HCT116 (cell line): ENCODE measurements at regions not wholly inside any gene's neighbourhood (a gene's known extent, or its start where the extent isn't known, plus 50 kb on each side); places are given as distances from the start of the nearest gene placed in this dataset.

ENCODE experiments used
- ATAC-seq: fragments of 200-7000 bp; cut with Tn5 transposase; 2 replicates; pipeline ENCODE4 v1.9.1; 2020; ENCODE audit warnings: mild to moderate bottlenecking, moderate library complexity
- BruUV-seq: library from RNA; stranded (reverse); fragments of 400-500 nt; replicated peaks from 2 replicates; lab custom pipeline; 2021; lab: Mats Ljungman, UMichigan
- CTCF ChIA-PET: fragments of 300-600 bp; sonication (Branson Sonifier 250); formaldehyde crosslinking; loops from one replicate; lab custom pipeline; 2021; ENCODE audit warnings: antibody characterized with exemption; lab: Charles Lee
- POLR2A ChIA-PET: fragments of 300-600, 350-600 bp; sonication (Branson Sonifier 250); formaldehyde crosslinking; loops from one replicate; lab custom pipeline; 2021; ENCODE audit warnings: antibody characterized with exemption; lab: Charles Lee
- RAD21 ChIA-PET, 2 experiments: fragments of 300-600 bp; sonication (Branson Sonifier 250); formaldehyde crosslinking; loops; one replicate each; lab custom pipeline; 2023; ENCODE audit warnings: low total read pairs in 2 of 2; ENCODE audit not compliant: uncharacterized antibody in 2 of 2, unreplicated experiment in 2 of 2, low non-redundant PET in 1 of 2; lab: Charles Lee
- DNase-seq: peaks from one replicate; pipeline ENCODE4 v3.0.0-alpha.2; 2010; ENCODE audit warnings: low read depth, low spot score
- H2AFZ ChIP-seq: fragments of 200-600 bp; shearing (Covaris generic), sonication (generic); 2 replicates; pipeline ENCODE4 v1.6.1; 2017; ENCODE audit warnings: low read depth, mixed run types, mixed read lengths, antibody characterized with exemption, low read length; ENCODE audit not compliant: poor library complexity, severe bottlenecking
- H3K27ac ChIP-seq: 2 replicates; pipeline ENCODE4 v1.5.1; 2012; ENCODE audit warnings: low read depth, low read length
- H3K27me3 ChIP-seq: fragments of 200-600 bp; sonication (generic); 2 replicates; pipeline ENCODE4 v1.6.1; 2016; ENCODE audit warnings: mixed run types, low read length, mixed read lengths; ENCODE audit not compliant: insufficient read depth
- H3K36me3 ChIP-seq, 2 experiments: fragments of 200-500 bp in 1 of 2; fragments of 200-600 bp in 1 of 2; sonication (Bioruptor generic) in 1 of 2; sonication (generic) in 1 of 2; 2 replicates each; pipeline versions ENCODE4 v1.5.1 to v1.6.1; 2014 to 2016; ENCODE audit warnings: low read length in 2 of 2, inconsistent platforms in 1 of 2, mixed read lengths in 1 of 2, mixed run types in 1 of 2; ENCODE audit not compliant: insufficient read depth in 2 of 2, control insufficient read depth in 1 of 2
- H3K4me1 ChIP-seq, 2 experiments: fragments of 200-600 bp in 1 of 2; sonication (generic) in 1 of 2; 2 replicates each; pipeline versions ENCODE4 v1.5.1 to v1.6.1; 2012 to 2017; ENCODE audit warnings: low read length in 2 of 2, inconsistent platforms in 1 of 2, mild to moderate bottlenecking in 1 of 2, mixed read lengths in 1 of 2, mixed run types in 1 of 2, moderate library complexity in 1 of 2; ENCODE audit not compliant: insufficient read depth in 2 of 2, control insufficient read depth in 1 of 2
- H3K4me2 ChIP-seq: fragments of 200-600 bp; sonication (generic); 2 replicates; pipeline ENCODE4 v1.6.1; 2017; ENCODE audit warnings: mixed run types, low read length, mixed read lengths
- H3K4me3 ChIP-seq, 2 experiments: fragments of 200-600 bp in 1 of 2; sonication (generic) in 1 of 2; replicated peaks in 1 of 2; 2 replicates each; pipeline ENCODE4 v1.5.1; 2011 to 2016; ENCODE audit warnings: low read length in 2 of 2, control low read depth in 1 of 2, low read depth in 1 of 2, mild to moderate bottlenecking in 1 of 2, mixed read lengths in 1 of 2, mixed run types in 1 of 2
- H3K79me2 ChIP-seq: fragments of 200-600 bp; sonication (generic); 2 replicates; pipeline ENCODE4 v1.6.1; 2017; ENCODE audit warnings: mild to moderate bottlenecking, mixed run types, low read length, moderate library complexity, mixed read lengths; ENCODE audit not compliant: insufficient read depth
- H3K9ac ChIP-seq: fragments of 200-600 bp; sonication (generic); 2 replicates; pipeline ENCODE4 v1.6.1; 2016; ENCODE audit warnings: low read length, mixed read lengths
- H3K9me2 ChIP-seq: fragments of 200-600 bp; sonication (generic), shearing (Covaris generic); 2 replicates; pipeline ENCODE4 v1.6.1; 2017; ENCODE audit warnings: mixed run types, mild to moderate bottlenecking, moderate library complexity; ENCODE audit not compliant: insufficient read depth
- H3K9me3 ChIP-seq, 2 experiments: fragments of 200-500 bp in 1 of 2; fragments of 200-600 bp in 1 of 2; sonication (Bioruptor generic) in 1 of 2; sonication (generic) in 1 of 2; 2 replicates each; pipeline ENCODE4 v1.6.1; 2014 to 2017; ENCODE audit warnings: low read length in 2 of 2, mixed read lengths in 2 of 2, inconsistent platforms in 1 of 2, low read depth in 1 of 2, mild to moderate bottlenecking in 1 of 2, mixed run types in 1 of 2, moderate library complexity in 1 of 2; ENCODE audit not compliant: control insufficient read depth in 1 of 2, insufficient read depth in 1 of 2
- H4K20me1 ChIP-seq: fragments of 200-600 bp; sonication (generic), shearing (Covaris generic); 2 replicates; pipeline ENCODE4 v1.6.1; 2017; ENCODE audit warnings: mixed run types, mild to moderate bottlenecking, moderate library complexity; ENCODE audit not compliant: insufficient read depth
- CEBPB ChIP-seq: IDR thresholded peaks from 2 replicates; pipeline ENCODE4 v1.6.1; 2012; ENCODE audit warnings: low read depth
- EGR1 ChIP-seq: IDR thresholded peaks from 2 replicates; pipeline ENCODE4 v1.6.1; 2012; ENCODE audit warnings: low read depth
- ELF1 ChIP-seq: IDR thresholded peaks from 2 replicates; pipeline ENCODE4 v1.6.1; 2012; ENCODE audit warnings: low read depth, borderline replicate concordance
- EZH2 ChIP-seq: fragments of 200-600 bp; sonication (generic); IDR thresholded peaks from 2 replicates; pipeline ENCODE4 v1.6.1; 2017; ENCODE audit warnings: antibody characterized with exemption, mixed run types
- EZH2phosphoT487 ChIP-seq: fragments of 200-600 bp; IDR thresholded peaks from 2 replicates; pipeline ENCODE4 v1.6.1; 2018; ENCODE audit warnings: antibody characterized with exemption, borderline replicate concordance
- JUND ChIP-seq: IDR thresholded peaks from 2 replicates; pipeline ENCODE4 v1.6.1; 2012
- POLR2AphosphoS5 ChIP-seq: IDR thresholded peaks from 2 replicates; pipeline ENCODE4 v1.6.1; 2011; ENCODE audit warnings: mild to moderate bottlenecking, low read depth, low read length, moderate library complexity
- RAD21 ChIP-seq: IDR thresholded peaks from 2 replicates; pipeline ENCODE4 v1.6.1; 2012; ENCODE audit warnings: low read depth, mild to moderate bottlenecking
- SIN3A ChIP-seq: IDR thresholded peaks from 2 replicates; pipeline ENCODE4 v1.6.1; 2012; ENCODE audit warnings: low read depth
- SRF ChIP-seq: IDR thresholded peaks from 2 replicates; pipeline ENCODE4 v1.6.1; 2012; ENCODE audit warnings: low read depth
- TCF7L2 ChIP-seq: IDR thresholded peaks from 2 replicates; pipeline ENCODE4 v1.7.0; 2011; ENCODE audit warnings: borderline replicate concordance, inconsistent platforms; ENCODE audit not compliant: insufficient read depth, insufficient read length; ENCODE audit errors: extremely low read depth
- YY1 ChIP-seq: IDR thresholded peaks from 2 replicates; pipeline ENCODE4 v1.6.1; 2011; ENCODE audit warnings: low read length, low read depth, moderate library complexity, mild to moderate bottlenecking; ENCODE audit not compliant: insufficient replicate concordance; ENCODE audit errors: extremely low read depth
- ZFX ChIP-seq: fragments of 450-650 bp; IDR thresholded peaks from 2 replicates; pipeline ENCODE4 v1.6.1; 2017
- ZNF274 ChIP-seq: fragments of 200-500 bp; sonication (Bioruptor generic); IDR thresholded peaks from 2 replicates; pipeline ENCODE4 v1.6.1; 2014; ENCODE audit warnings: mild to moderate bottlenecking, low read depth, low read length, inconsistent platforms
- intact Hi-C: fragments of 100-400 bp; cut with micrococcal nuclease; formaldehyde crosslinking; loops from 2 replicates; pipeline ENCODE4 v1.10.0; 2022
- TF ChIP-seq, protein P1 (sequence below): IDR thresholded peaks from 2 replicates; pipeline ENCODE4 v1.6.1; 2012
- TF ChIP-seq, protein P2 (sequence below): IDR thresholded peaks from 2 replicates; pipeline ENCODE4 v1.6.1; 2012
- TF ChIP-seq, protein P3 (sequence below): IDR thresholded peaks from 2 replicates; pipeline ENCODE4 v1.6.1; 2012; ENCODE audit warnings: low read depth

DNA sequence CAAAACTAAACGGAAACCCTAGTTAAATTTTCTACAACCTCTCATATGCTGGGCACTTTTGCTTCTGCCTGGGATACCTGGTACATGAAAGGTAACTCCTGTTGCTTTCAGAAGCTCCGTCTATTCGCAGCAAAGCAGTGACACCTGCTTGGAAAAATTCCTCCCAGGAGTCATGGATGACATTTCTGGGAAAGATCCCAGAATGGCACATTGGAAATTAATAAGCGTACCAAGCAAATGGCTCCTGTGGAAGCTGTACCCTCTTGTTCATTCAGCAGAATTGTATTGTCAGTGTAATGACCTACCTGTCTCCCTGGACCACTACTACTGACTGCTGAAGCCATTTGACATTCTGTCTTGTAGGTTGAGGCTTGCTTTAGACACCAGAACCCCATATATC lies 349.7 kb upstream of the NOCT start:
- Histone ChIP-seq H3K27me3 (no peaks in the 10 kb centered on the region), H3K36me3 (no peaks in the 10 kb centered on the region), H3K4me1 (no peaks in the 10 kb centered on the region), H3K9me2 (no peaks in the 10 kb centered on the region), H3K4me2 (no peak overlapping the region), H3K4me3 (no peak overlapping the region), H3K27ac (no peak overlapping the region), H3K9me3 (no peaks in the 10 kb centered on the region), H3K9ac (no peak overlapping the region), H2AFZ (no peak overlapping the region), H4K20me1 (no peaks in the 10 kb centered on the region), H3K79me2 (no peaks in the 10 kb centered on the region)
- ChIA-PET RAD21 (no interaction called here), CTCF (no interaction called here), POLR2A (no interaction called here)
- DNase-seq = no peak
- ATAC-seq = no peak
- TF ChIP-seq SIN3A (no peak), SRF (no peak), CEBPB (no peak), EGR1 (no peak), YY1 (no peak), ZFX (no peak), EZH2phosphoT487 (no peak), POLR2AphosphoS5 (no peak), RAD21 (no peak), TCF7L2 (no peak), ZNF274 (no peak), EZH2 (no peak)
- TF ChIP-seq, protein P1, sequence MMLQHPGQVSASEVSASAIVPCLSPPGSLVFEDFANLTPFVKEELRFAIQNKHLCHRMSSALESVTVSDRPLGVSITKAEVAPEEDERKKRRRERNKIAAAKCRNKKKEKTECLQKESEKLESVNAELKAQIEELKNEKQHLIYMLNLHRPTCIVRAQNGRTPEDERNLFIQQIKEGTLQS = no peak
- TF ChIP-seq, protein P2, sequence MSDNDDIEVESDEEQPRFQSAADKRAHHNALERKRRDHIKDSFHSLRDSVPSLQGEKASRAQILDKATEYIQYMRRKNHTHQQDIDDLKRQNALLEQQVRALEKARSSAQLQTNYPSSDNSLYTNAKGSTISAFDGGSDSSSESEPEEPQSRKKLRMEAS = no peak
- intact Hi-C loops = no loop called here
- BruUV-seq = no TSS peak

DNA sequence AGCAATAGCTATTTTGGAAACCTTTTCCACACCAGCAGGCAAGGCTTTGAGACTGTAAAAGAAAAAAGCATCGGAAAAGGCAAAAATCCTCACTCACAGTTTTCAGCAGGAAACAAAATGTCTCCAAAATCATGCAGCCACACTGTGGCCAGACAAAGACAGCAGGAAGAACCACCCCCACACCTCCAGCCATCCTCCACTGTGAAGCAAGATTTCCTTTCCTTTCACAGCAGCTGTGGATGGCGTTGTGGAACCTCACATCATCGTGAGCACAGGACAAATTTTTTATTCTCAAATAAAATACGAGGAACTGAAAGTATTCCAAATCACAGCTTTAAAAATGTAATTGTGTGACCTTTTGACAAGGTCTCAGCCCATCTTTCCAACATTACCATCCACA lies 351.7 kb upstream of the NOCT start:
- no TSS peak for BruUV-seq
- RAD21 ChIA-PET = no interaction called here
- POLR2A ChIA-PET = no interaction called here
- Histone ChIP-seq H3K27me3 (no peaks in the 10 kb centered on the region), H3K36me3 (no peaks in the 10 kb centered on the region), H3K79me2 (no peaks in the 10 kb centered on the region), H3K27ac (no peak overlapping the region), H4K20me1 (no peaks in the 10 kb centered on the region), H3K9me2 (no peaks in the 10 kb centered on the region), H3K4me3 (no peak overlapping the region), H3K4me1 (peaks cover 0 to 8% of the 10 kb centered on the region in 2 experiments; a peak in 1 of 4 replicates), H2AFZ (no peak overlapping the region), H3K4me2 (no peak overlapping the region), H3K9ac (no peak overlapping the region), H3K9me3 (no peaks in the 10 kb centered on the region)
- CTCF ChIA-PET = no interaction called here
- ATAC-seq (no peak), DNase-seq (no peak)
- intact Hi-C loops = no loop called here
- TF ChIP-seq, protein P3, sequence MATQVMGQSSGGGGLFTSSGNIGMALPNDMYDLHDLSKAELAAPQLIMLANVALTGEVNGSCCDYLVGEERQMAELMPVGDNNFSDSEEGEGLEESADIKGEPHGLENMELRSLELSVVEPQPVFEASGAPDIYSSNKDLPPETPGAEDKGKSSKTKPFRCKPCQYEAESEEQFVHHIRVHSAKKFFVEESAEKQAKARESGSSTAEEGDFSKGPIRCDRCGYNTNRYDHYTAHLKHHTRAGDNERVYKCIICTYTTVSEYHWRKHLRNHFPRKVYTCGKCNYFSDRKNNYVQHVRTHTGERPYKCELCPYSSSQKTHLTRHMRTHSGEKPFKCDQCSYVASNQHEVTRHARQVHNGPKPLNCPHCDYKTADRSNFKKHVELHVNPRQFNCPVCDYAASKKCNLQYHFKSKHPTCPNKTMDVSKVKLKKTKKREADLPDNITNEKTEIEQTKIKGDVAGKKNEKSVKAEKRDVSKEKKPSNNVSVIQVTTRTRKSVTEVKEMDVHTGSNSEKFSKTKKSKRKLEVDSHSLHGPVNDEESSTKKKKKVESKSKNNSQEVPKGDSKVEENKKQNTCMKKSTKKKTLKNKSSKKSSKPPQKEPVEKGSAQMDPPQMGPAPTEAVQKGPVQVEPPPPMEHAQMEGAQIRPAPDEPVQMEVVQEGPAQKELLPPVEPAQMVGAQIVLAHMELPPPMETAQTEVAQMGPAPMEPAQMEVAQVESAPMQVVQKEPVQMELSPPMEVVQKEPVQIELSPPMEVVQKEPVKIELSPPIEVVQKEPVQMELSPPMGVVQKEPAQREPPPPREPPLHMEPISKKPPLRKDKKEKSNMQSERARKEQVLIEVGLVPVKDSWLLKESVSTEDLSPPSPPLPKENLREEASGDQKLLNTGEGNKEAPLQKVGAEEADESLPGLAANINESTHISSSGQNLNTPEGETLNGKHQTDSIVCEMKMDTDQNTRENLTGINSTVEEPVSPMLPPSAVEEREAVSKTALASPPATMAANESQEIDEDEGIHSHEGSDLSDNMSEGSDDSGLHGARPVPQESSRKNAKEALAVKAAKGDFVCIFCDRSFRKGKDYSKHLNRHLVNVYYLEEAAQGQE = no peak
- no peak for TF ChIP-seq TCF7L2
- TF ChIP-seq EGR1 = no peak
- TF ChIP-seq, protein P2 = no peak
- no peak for TF ChIP-seq JUND
- TF ChIP-seq ZFX = no peak
- no peak for TF ChIP-seq YY1
- no peak for TF ChIP-seq CEBPB
- no peak for TF ChIP-seq ELF1
